GM13977 (cell line): ENCODE measurements at regions not wholly inside any gene's neighbourhood (a gene's known extent, or its start where the extent isn't known, plus 50 kb on each side); places are given as distances from the start of the nearest gene placed in this dataset.

Experiments used
- DNase-seq: peaks from one replicate; pipeline ENCODE4 v3.0.0; 2012; ENCODE audit warnings: low spot score
- in situ Hi-C: fragments of 300-500 bp; cut with MboI; formaldehyde crosslinking; loops from one replicate; pipeline ENCODE4 v1.12.0; 2022; ENCODE audit warnings: low sequenced_read_pairs, low pct_unique_long_range_greater_than_20kb, mixed read lengths, inconsistent platforms; ENCODE audit not compliant: unreplicated experiment
- TF ChIP-seq, protein P1 (sequence below): IDR thresholded peaks from 2 replicates; pipeline ENCODE4 v1.5.1; 2012; ENCODE audit warnings: mild to moderate bottlenecking, control low read depth; ENCODE audit not compliant: insufficient read depth; ENCODE audit errors: extremely low read depth, missing control alignments

DNA sequence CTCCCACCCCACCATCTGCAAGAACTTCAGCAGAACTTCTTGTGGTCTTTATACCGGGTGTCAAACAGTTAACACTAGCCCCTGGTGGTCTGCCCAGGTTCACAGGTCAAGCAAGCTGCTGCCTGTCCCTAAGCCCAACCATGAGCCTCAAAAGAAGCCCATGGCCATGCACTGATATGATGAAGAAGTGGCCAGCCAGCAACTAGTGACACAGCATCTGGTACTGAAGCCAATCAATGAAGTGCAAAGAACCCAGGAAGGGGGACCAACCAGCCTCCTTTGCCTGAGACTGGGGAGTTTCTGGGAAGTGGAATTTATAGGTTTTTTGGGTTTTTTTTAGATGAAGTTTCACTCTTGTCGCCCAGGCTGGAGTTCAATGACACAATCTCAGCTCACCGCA, 127.8 kb downstream of the MAFB start:
- in situ Hi-C loops: no loop called here
- no peak for DNase-seq
- TF ChIP-seq, protein P1, sequence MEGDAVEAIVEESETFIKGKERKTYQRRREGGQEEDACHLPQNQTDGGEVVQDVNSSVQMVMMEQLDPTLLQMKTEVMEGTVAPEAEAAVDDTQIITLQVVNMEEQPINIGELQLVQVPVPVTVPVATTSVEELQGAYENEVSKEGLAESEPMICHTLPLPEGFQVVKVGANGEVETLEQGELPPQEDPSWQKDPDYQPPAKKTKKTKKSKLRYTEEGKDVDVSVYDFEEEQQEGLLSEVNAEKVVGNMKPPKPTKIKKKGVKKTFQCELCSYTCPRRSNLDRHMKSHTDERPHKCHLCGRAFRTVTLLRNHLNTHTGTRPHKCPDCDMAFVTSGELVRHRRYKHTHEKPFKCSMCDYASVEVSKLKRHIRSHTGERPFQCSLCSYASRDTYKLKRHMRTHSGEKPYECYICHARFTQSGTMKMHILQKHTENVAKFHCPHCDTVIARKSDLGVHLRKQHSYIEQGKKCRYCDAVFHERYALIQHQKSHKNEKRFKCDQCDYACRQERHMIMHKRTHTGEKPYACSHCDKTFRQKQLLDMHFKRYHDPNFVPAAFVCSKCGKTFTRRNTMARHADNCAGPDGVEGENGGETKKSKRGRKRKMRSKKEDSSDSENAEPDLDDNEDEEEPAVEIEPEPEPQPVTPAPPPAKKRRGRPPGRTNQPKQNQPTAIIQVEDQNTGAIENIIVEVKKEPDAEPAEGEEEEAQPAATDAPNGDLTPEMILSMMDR: no peak

DNA sequence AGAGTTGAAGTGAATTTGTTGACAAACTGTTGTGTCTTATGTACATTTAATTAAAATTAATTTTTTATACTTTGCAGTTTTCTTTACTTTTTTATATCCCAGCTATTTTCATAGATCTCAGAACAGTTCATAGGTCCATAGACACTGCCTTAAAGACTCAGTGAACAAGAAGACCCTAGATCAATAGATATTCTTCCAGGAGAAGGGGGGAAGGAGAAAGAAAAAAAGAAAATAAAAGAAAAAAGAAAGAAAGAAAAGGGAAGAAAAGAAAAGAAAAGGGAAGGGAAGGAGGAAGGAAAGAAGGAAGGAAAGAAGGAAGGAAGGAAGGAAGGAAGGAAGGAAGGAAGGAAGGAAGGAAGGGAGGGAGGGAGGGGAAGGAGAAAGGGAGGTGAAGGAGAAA, 130.8 kb downstream of the MAFB start:
- no peak for DNase-seq
- in situ Hi-C loops: no loop called here
- TF ChIP-seq, protein P1: no peak

DNA sequence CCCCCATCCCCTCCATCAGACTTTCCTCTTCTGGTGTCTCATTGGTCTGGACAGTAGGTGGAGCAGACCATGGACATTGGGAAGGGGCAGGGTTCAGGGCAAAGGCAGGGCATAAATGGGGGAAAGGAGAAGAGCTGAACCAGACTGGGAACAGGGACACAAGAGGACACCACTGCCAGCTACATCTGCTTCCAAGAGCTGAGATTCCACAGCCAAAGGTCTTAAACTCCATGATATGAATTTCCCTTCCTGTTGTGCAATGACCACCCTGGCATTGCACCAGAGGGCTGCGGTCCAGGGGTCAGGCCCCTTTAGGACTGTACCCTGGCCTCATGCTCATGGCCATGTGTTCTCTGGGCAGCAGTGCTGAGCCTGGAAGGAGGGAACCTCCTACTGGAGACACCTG, 137.9 kb downstream of the MAFB start:
- DNase-seq: no peak
- TF ChIP-seq, protein P1: no peak
- in situ Hi-C loops: no loop called here

DNA sequence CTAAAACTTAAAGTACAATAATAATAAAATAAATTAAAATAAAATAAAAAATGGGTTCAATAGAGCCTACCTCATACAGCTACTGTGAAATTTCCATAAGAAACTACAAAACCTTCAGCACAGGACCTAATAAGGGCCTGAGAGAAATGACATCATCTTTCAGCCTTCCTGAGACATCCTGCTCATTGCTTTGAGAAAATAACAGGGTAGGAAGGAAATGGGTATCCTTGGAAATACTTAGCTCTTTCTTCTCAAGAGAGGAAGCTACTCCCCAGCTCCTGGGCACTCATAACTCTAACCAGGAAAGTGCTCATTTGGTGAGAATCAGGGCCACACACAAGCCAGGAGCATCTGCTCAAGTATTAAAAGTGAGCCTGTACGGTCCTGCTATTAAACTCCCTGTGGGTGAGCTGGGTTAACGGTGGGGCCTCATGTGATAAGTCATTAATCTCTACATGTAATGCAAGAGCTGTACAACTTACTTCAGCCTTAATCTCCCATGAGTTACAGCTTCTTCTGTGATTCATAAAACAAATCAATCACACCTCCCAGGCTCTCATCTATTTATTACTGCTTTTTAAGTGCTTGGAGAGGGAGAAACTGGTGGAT, 141.4 kb downstream of the MAFB start:
- no peak for DNase-seq
- in situ Hi-C loops: no loop called here
- TF ChIP-seq, protein P1: no peak

DNA sequence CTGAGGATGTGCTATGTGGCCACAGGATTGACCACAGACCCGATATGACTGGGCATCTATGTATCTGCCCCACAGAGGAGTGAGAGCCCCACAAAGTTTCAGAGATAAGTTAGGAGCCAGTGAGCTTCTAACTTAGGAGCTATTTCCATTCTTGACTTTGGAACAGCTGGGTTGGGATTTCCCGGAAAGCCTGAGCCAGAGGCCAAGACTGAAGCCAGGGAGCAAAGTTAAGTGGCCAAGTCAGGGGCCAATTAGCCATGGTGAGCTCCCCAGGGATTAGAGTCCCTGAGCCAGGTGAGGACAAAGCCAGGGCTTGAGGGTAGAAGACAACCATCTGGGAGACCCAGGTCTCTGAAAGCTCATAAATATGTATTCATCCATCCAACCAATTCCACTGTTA, 143.6 kb downstream of the MAFB start:
- DNase-seq: no peak
- TF ChIP-seq, protein P1: no peak
- in situ Hi-C loops: no loop called here

DNA sequence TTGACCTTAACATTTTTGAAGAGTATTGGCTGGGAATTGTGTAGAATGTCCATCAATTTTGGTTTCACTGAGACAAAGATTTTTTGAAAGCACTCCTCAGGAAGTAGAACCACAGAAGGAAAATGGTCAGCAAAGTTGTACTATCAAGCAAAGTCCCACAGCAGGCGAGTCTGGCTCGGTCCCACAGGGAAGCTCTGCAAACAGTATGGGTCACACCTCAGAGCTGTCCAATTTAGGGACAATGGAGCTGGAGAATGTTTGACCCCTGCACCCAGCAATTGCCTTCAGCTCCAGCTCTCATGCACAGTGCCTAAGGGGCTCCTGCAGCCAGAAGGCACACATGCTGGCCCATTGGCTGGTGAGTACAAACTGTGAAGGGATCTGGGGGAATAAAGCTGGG, 147.0 kb downstream of the MAFB start:
- in situ Hi-C loops: no loop called here
- no peak for DNase-seq
- TF ChIP-seq, protein P1: no peak

DNA sequence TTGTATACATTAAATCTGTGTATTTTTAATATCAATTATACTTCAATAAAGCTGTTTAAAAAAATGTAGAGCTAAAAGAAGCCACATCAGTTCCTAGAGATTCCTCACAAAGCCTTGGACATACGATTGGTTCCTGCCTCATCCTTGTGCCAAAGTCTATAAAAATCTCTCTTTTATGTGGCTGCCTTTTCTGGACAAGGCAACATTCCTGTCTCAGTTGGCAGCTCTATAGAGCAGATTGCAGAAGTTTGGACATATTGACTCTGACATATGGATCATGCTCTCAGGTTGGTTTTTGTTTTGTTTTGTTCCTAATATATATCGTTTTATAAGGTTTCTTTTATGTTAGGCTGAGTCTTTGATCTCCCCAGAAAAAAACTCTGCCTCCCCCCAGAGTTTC, 148.9 kb downstream of the MAFB start:
- TF ChIP-seq, protein P1: no peak
- DNase-seq: no peak
- in situ Hi-C loops: no loop called here
